Keratinocyte (primary cell): ENCODE measurements at regions not wholly inside any gene's neighbourhood (a gene's known extent, or its start where the extent isn't known, plus 50 kb on each side); places are given as distances from the start of the nearest gene placed in this dataset.
"Not testable (repeated sequence)": the region's sequence is repeated elsewhere in the genome, so short reads cannot be mapped to it uniquely, and the experiment has no call there.

ENCODE experiments used
- DNase-seq: peaks from one replicate; pipeline ENCODE4 v3.0.0-alpha.2; 2011; ENCODE audit warnings: low read depth, missing footprints, low spot score
- FAIRE-seq: peaks from 2 replicates; lab custom pipeline; 2011; peaks lifted over from hg19 to GRCh38; lab: Jason Lieb, UNC
- H2AFZ ChIP-seq: 2 replicates; pipeline ENCODE4 v1.6.0; 2012; ENCODE audit warnings: low read length, control low read depth, inconsistent platforms; ENCODE audit not compliant: control insufficient read depth
- H3K27ac ChIP-seq: 2 replicates; pipeline ENCODE4 v1.5.1; 2011; ENCODE audit warnings: low read length; ENCODE audit not compliant: control insufficient read depth, insufficient read depth
- H3K27me3 ChIP-seq: 3 replicates; pipeline ENCODE4 v1.6.0; 2011; ENCODE audit warnings: low read length; ENCODE audit not compliant: control insufficient read depth, insufficient read depth; ENCODE audit errors: extremely low read depth
- H3K36me3 ChIP-seq, 2 experiments: 2 replicates in 1 of 2; 3 replicates in 1 of 2; pipeline ENCODE4 v1.5.1; 2011; ENCODE audit warnings: low read length in 2 of 2, mild to moderate bottlenecking in 1 of 2; ENCODE audit not compliant: control insufficient read depth in 2 of 2, insufficient read depth in 2 of 2; ENCODE audit errors: extremely low read depth in 1 of 2
- H3K4me1 ChIP-seq: 3 replicates; pipeline ENCODE4 v1.5.1; 2011; ENCODE audit warnings: low read length; ENCODE audit not compliant: control insufficient read depth, insufficient read depth; ENCODE audit errors: extremely low read depth
- H3K4me2 ChIP-seq: 3 replicates; pipeline ENCODE4 v1.6.0; 2011; ENCODE audit warnings: low read depth, low read length; ENCODE audit not compliant: control insufficient read depth, insufficient read depth; ENCODE audit errors: extremely low read depth
- H3K4me3 ChIP-seq, 3 experiments: fragments of 200-600 bp in 1 of 3; sonication (generic) in 1 of 3; 2 replicates in 2 of 3; 3 replicates in 1 of 3; pipeline ENCODE4 v1.5.1; 2011 to 2016; ENCODE audit warnings: low read length in 3 of 3, mild to moderate bottlenecking in 3 of 3, control low read depth in 2 of 3, inconsistent platforms in 1 of 3, low read depth in 1 of 3, mixed read lengths in 1 of 3, mixed run types in 1 of 3, moderate library complexity in 1 of 3; ENCODE audit not compliant: control insufficient read depth in 2 of 3, insufficient read depth in 2 of 3; ENCODE audit errors: extremely low read depth in 1 of 3
- H3K79me2 ChIP-seq: 2 replicates; pipeline ENCODE4 v1.6.0; 2012; ENCODE audit warnings: low read length; ENCODE audit not compliant: control insufficient read depth, insufficient read depth
- H3K9ac ChIP-seq: 3 replicates; pipeline ENCODE4 v1.6.0; 2011; ENCODE audit warnings: low read length; ENCODE audit not compliant: control insufficient read depth, insufficient read depth; ENCODE audit errors: extremely low read depth
- H3K9me1 ChIP-seq: 3 replicates; pipeline ENCODE4 v1.6.0; 2011; ENCODE audit warnings: low read length; ENCODE audit not compliant: control insufficient read depth, insufficient read depth; ENCODE audit errors: extremely low read depth
- H3K9me3 ChIP-seq: 2 replicates; pipeline ENCODE4 v1.5.1; 2012; ENCODE audit warnings: low read depth, low read length; ENCODE audit not compliant: control insufficient read depth
- H4K20me1 ChIP-seq: 3 replicates; pipeline ENCODE4 v1.6.0; 2011; ENCODE audit warnings: low read length; ENCODE audit not compliant: control insufficient read depth, insufficient read depth; ENCODE audit errors: extremely low read depth
- EZH2 ChIP-seq: IDR thresholded peaks from one replicate; pipeline ENCODE4 v1.6.1; 2012; ENCODE audit warnings: inconsistent platforms, mild to moderate bottlenecking, low read length, moderate library complexity
- dilution Hi-C: fragments of 300-500 bp; cut with MboI; formaldehyde crosslinking; loops from one replicate; pipeline ENCODE4 v1.7.0; 2020; ENCODE audit warnings: low sequenced_read_pairs; ENCODE audit not compliant: extremely low pct_ligation_motif_present
- TF ChIP-seq, protein P1 (sequence below), 3 experiments: IDR thresholded peaks in 1 of 3; conservative IDR thresholded peaks in 1 of 3; optimal IDR thresholded peaks in 1 of 3; 2 replicates in 2 of 3; 3 replicates in 1 of 3; pipeline versions ENCODE3 to v1.5.1; 2011; ENCODE audit warnings: low read length in 3 of 3, mild to moderate bottlenecking in 3 of 3, moderate library complexity in 2 of 3, control low read depth in 1 of 3, inconsistent platforms in 1 of 3; ENCODE audit not compliant: insufficient read depth in 2 of 3; ENCODE audit errors: extremely low read depth in 1 of 3

DNA sequence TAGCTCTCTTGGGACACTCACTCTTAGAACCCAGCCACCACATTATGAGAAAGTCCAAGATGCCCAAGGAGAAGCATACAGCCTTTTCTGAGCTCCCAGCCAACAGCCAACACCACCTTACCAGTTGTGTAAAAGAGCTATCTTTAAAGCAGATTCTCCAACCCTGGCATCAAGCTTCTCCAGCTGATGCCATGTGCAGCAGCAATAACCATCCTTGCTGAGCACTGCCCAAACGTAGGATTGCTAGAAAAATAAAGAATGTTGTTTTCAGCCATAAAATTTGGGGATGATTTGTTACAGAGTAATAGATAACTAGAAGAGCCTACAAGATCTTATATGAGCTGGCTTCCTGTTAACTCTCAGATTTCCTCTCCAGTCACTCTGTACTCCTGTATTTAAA is 443.7 kb upstream of the DYNLRB2 start:
- H3K4me1 ChIP-seq = peaks cover 4% of the 10 kb centered on the region
- TF ChIP-seq, protein P1, sequence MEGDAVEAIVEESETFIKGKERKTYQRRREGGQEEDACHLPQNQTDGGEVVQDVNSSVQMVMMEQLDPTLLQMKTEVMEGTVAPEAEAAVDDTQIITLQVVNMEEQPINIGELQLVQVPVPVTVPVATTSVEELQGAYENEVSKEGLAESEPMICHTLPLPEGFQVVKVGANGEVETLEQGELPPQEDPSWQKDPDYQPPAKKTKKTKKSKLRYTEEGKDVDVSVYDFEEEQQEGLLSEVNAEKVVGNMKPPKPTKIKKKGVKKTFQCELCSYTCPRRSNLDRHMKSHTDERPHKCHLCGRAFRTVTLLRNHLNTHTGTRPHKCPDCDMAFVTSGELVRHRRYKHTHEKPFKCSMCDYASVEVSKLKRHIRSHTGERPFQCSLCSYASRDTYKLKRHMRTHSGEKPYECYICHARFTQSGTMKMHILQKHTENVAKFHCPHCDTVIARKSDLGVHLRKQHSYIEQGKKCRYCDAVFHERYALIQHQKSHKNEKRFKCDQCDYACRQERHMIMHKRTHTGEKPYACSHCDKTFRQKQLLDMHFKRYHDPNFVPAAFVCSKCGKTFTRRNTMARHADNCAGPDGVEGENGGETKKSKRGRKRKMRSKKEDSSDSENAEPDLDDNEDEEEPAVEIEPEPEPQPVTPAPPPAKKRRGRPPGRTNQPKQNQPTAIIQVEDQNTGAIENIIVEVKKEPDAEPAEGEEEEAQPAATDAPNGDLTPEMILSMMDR (optimal IDR thresholded peaks at IDR 0.05 in 1 of 3, IDR thresholded peaks at IDR 0.05 in 1 of 3, conservative IDR thresholded peaks at IDR 0.05 in 1 of 3; ENCODE audit: extremely low read depth in 1 of 3, insufficient read depth in 2 of 3, low read length in 3 of 3) = no peak
- TF ChIP-seq EZH2 = no peak
- H3K9me1 ChIP-seq = no peaks in the 10 kb centered on the region
- H4K20me1 ChIP-seq = no peaks in the 10 kb centered on the region
- no peak overlapping the region for H3K4me3 ChIP-seq
- H2AFZ ChIP-seq = no peak overlapping the region
- DNase-seq (no peak), FAIRE-seq (no peak)
- no peak overlapping the region for H3K4me2 ChIP-seq
- no peaks in the 10 kb centered on the region for H3K79me2 ChIP-seq
- H3K9ac ChIP-seq = no peak overlapping the region
- no peaks in the 10 kb centered on the region for H3K27me3 ChIP-seq
- no peaks in the 10 kb centered on the region for H3K9me3 ChIP-seq
- dilution Hi-C loops = no loop called here
- no peaks in the 10 kb centered on the region for H3K36me3 ChIP-seq
- no peak overlapping the region for H3K27ac ChIP-seq

DNA sequence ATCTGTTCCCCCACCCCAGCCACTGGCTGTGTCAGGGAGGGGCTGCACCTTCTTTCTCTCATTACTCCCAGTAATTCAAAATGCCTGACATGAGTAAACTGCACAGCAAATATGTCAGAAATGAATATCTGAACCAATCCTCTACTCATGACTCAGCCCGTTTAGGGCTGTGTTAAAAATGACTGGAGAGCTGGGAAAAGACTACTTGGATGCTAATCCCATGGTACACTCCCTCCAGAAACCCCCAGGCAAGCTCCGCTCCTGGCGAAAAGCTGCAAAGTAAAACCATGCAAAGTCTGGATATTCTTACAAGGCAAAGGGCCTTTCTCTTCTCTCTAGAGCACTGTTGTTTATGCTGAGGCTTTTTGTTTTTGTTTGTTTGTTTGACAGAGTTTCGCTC is 448.1 kb upstream of the DYNLRB2 start:
- H2AFZ ChIP-seq = no peak overlapping the region
- no peak for FAIRE-seq

DNA sequence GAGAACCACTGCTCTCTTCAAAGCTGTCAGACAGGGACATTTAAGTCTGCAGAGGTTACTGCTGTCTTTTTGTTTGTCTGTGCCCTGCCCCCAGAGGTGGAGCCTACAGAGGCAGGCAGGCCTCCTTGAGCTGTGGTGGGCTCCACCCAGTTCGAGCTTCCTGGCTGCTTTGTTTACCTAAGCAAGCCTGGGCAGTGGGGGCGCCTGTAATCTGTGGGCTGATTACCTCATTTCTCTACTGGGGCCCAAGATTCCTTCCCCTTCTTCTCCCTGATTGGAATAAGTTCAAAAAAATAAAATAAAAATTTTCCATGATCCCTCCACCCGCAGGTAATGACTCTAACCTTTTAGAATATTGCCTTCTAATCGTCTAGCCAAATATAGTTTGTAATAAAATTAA is 449.3 kb upstream of the DYNLRB2 start:
- dilution Hi-C loops, H3K9me1 ChIP-seq, H3K79me2 ChIP-seq, H3K27me3 ChIP-seq, H3K36me3 ChIP-seq, H3K9me3 ChIP-seq, H3K4me3 ChIP-seq, DNase-seq, H4K20me1 ChIP-seq, H3K9ac ChIP-seq, H3K4me1 ChIP-seq, H2AFZ ChIP-seq, H3K27ac ChIP-seq, FAIRE-seq: not testable (repeated sequence)
- H3K4me2 ChIP-seq = peak overlapping the region; percentile 27

More for the DNA sequence above, 448.1 kb upstream of the DYNLRB2 start:
- Histone ChIP-seq H3K4me2 (no peak overlapping the region), H3K4me1 (peaks cover 4% of the 10 kb centered on the region), H3K27me3 (no peaks in the 10 kb centered on the region), H3K27ac (no peak overlapping the region), H3K36me3 (no peaks in the 10 kb centered on the region), H3K9ac (no peak overlapping the region), H4K20me1 (no peaks in the 10 kb centered on the region), H3K9me1 (no peaks in the 10 kb centered on the region), H3K79me2 (no peaks in the 10 kb centered on the region), H3K9me3 (no peaks in the 10 kb centered on the region), H3K4me3 (no peak overlapping the region)
- no peak for DNase-seq
- no peak for TF ChIP-seq EZH2
- TF ChIP-seq, protein P1 (optimal IDR thresholded peaks at IDR 0.05 in 1 of 3, IDR thresholded peaks at IDR 0.05 in 1 of 3, conservative IDR thresholded peaks at IDR 0.05 in 1 of 3; ENCODE audit: extremely low read depth in 1 of 3, insufficient read depth in 2 of 3, low read length in 3 of 3) = no peak
- dilution Hi-C loops = no loop called here
